ENCODE measurements at regions not wholly inside any gene's neighbourhood (a gene's known extent, or its start where the extent isn't known, plus 50 kb on each side); places are given as distances from the start of the nearest gene placed in this dataset.

- 52% methylated on average over 3 of the region's 3 CpGs for WGBS
- no peaks in the 10 kb centered on the region for H3K4me1 ChIP-seq (ENCODE audit: control insufficient read depth in 4 of 4, insufficient read depth in 4 of 4, low read length in 3 of 4)
These were observed 261.5 kb upstream of the DSEL start for GRCh38 chr18:67778016-67778415.

GRCh38 chr18:67776929-67777328 is 260.4 kb upstream of the DSEL start:
- TF ChIP-seq CTCF (IDR thresholded peaks at IDR 0.05; ENCODE audit: low read depth, low read length, missing input control) (no peak), RAD21 (IDR thresholded peaks at IDR 0.05) (no peak), TAF1 (conservative IDR thresholded peaks at IDR 0.05) (no peak), FOXA2 (IDR thresholded peaks at IDR 0.05) (no peak), YY1 (IDR thresholded peaks at IDR 0.05) (no peak), GABPA (IDR thresholded peaks at IDR 0.05 in 1 of 2, conservative IDR thresholded peaks at IDR 0.05 in 1 of 2) (no peak), JUND (IDR thresholded peaks at IDR 0.05) (no peak), EGR1 (IDR thresholded peaks at IDR 0.05; ENCODE audit: low read depth in 2 of 2) (no peak), HNF4A (conservative IDR thresholded peaks at IDR 0.05) (no peak), ATF3 (IDR thresholded peaks at IDR 0.05) (no peak)
- no peak for DNase-seq (ENCODE audit: low spot score)
- no peaks in the 10 kb centered on the region for H3K9me3 ChIP-seq (ENCODE audit: control insufficient read depth in 4 of 4, low read length in 3 of 4)
- no peaks in the 10 kb centered on the region for H3K36me3 ChIP-seq (ENCODE audit: control insufficient read depth in 4 of 4, insufficient read depth in 3 of 4, low read depth in 1 of 4, low read length in 3 of 4)
- no peak overlapping the region for H3K4me3 ChIP-seq (ENCODE audit: low read depth in 1 of 3, low read length in 3 of 3)
- H3K9ac ChIP-seq (ENCODE audit: low read depth in 1 of 2, low read length in 2 of 2) = no peak overlapping the region
- WGBS = 80% methylated on average over 3 of the region's 3 CpGs
- H3K27me3 ChIP-seq (ENCODE audit: control insufficient read depth in 4 of 4, insufficient read depth in 4 of 4, low read length in 3 of 4) = no peaks in the 10 kb centered on the region
- no peak overlapping the region for H3K27ac ChIP-seq (ENCODE audit: low read depth in 1 of 2, low read length in 2 of 2)
- no peaks in the 10 kb centered on the region for H3K4me1 ChIP-seq (ENCODE audit: control insufficient read depth in 4 of 4, insufficient read depth in 4 of 4, low read length in 3 of 4)

More at GRCh38 chr18:67778016-67778415, 261.5 kb upstream of the DSEL start:
- Histone ChIP-seq H3K9me3 (ENCODE audit: control insufficient read depth in 4 of 4, low read length in 3 of 4) (no peaks in the 10 kb centered on the region), H3K9ac (ENCODE audit: low read depth in 1 of 2, low read length in 2 of 2) (no peak overlapping the region), H3K27me3 (ENCODE audit: control insufficient read depth in 4 of 4, insufficient read depth in 4 of 4, low read length in 3 of 4) (no peaks in the 10 kb centered on the region), H3K4me3 (ENCODE audit: low read depth in 1 of 3, low read length in 3 of 3) (no peak overlapping the region), H3K36me3 (ENCODE audit: control insufficient read depth in 4 of 4, insufficient read depth in 3 of 4, low read depth in 1 of 4, low read length in 3 of 4) (no peaks in the 10 kb centered on the region), H3K27ac (ENCODE audit: low read depth in 1 of 2, low read length in 2 of 2) (no peak overlapping the region)
- no peak for DNase-seq (ENCODE audit: low spot score)
- TF ChIP-seq SP1 (IDR thresholded peaks at IDR 0.05) (no peak), REST (IDR thresholded peaks at IDR 0.05) (no peak), TAF1 (conservative IDR thresholded peaks at IDR 0.05) (no peak), FOXA2 (IDR thresholded peaks at IDR 0.05) (no peak), NR2F2 (IDR thresholded peaks at IDR 0.05) (no peak), FOXA1 (IDR thresholded peaks at IDR 0.05) (no peak), YY1 (IDR thresholded peaks at IDR 0.05) (no peak), RXRA (IDR thresholded peaks at IDR 0.05) (no peak), HNF4A (conservative IDR thresholded peaks at IDR 0.05) (no peak), GABPA (IDR thresholded peaks at IDR 0.05 in 1 of 2, conservative IDR thresholded peaks at IDR 0.05 in 1 of 2) (no peak), RAD21 (IDR thresholded peaks at IDR 0.05) (no peak), ZBTB33 (IDR thresholded peaks at IDR 0.05) (no peak), HNF4G (IDR thresholded peaks at IDR 0.05) (no peak), EGR1 (IDR thresholded peaks at IDR 0.05; ENCODE audit: low read depth in 2 of 2) (no peak), MAX (IDR thresholded peaks at IDR 0.05) (no peak)

Measured in liver (tissue), 8 donors.